ENCODE measurements at regions not wholly inside any gene's neighbourhood (a gene's known extent, or its start where the extent isn't known, plus 50 kb on each side); places are given as distances from the start of the nearest gene placed in this dataset.

GRCh38 chr4:111204797-111205196 is 581.9 kb upstream of the PITX2 start:
- no peak for TF ChIP-seq CTCF (IDR thresholded peaks at IDR 0.05; ENCODE audit: insufficient read depth, low read length, poor library complexity, severe bottlenecking)
- TF ChIP-seq EZH2phosphoT487 (conservative IDR thresholded peaks at IDR 0.05; ENCODE audit: low read length): no peak
